Astrocyte (in vitro differentiated cells and primary cell): ENCODE measurements at regions not wholly inside any gene's neighbourhood (a gene's known extent, or its start where the extent isn't known, plus 50 kb on each side); places are given as distances from the start of the nearest gene placed in this dataset.

Source experiments
- DNase-seq: peaks from one replicate; pipeline ENCODE4 v3.0.0-alpha.2; 2010; ENCODE audit warnings: low read depth
- FAIRE-seq: peaks from 2 replicates; lab custom pipeline; 2011; peaks lifted over from hg19 to GRCh38; lab: Jason Lieb, UNC
- H2AFZ ChIP-seq: 2 replicates; pipeline ENCODE4 v1.6.0; 2012; ENCODE audit warnings: low read depth, low read length, inconsistent platforms
- H3K27ac ChIP-seq: 2 replicates; pipeline ENCODE4 v1.5.1; 2011; ENCODE audit warnings: low read depth, low read length, inconsistent platforms
- H3K27me3 ChIP-seq: 2 replicates; pipeline ENCODE4 v1.6.0; 2011; ENCODE audit warnings: low read length, inconsistent platforms; ENCODE audit not compliant: insufficient read depth
- H3K36me3 ChIP-seq: 2 replicates; pipeline ENCODE4 v1.5.1; 2011; ENCODE audit warnings: low read length, inconsistent platforms; ENCODE audit not compliant: insufficient read depth
- H3K4me1 ChIP-seq: 2 replicates; pipeline ENCODE4 v1.5.1; 2011; ENCODE audit warnings: low read length, inconsistent platforms; ENCODE audit not compliant: insufficient read depth
- H3K4me2 ChIP-seq: 2 replicates; pipeline ENCODE4 v1.6.0; 2012; ENCODE audit warnings: low read length, inconsistent platforms
- H3K4me3 ChIP-seq: 2 replicates; pipeline ENCODE4 v1.5.1; 2011; ENCODE audit warnings: low read depth, mild to moderate bottlenecking, low read length, inconsistent platforms; ENCODE audit not compliant: insufficient read depth
- H3K79me2 ChIP-seq: 2 replicates; pipeline ENCODE4 v1.6.0; 2012; ENCODE audit warnings: mild to moderate bottlenecking, low read length, inconsistent platforms; ENCODE audit not compliant: insufficient read depth
- H3K9ac ChIP-seq: 2 replicates; pipeline ENCODE4 v1.6.0; 2012; ENCODE audit warnings: mild to moderate bottlenecking, low read length, inconsistent platforms
- H3K9me3 ChIP-seq: 2 replicates; pipeline ENCODE4 v1.5.1; 2012; ENCODE audit warnings: low read depth, mild to moderate bottlenecking, low read length, inconsistent platforms; ENCODE audit not compliant: insufficient read depth
- H4K20me1 ChIP-seq: 2 replicates; pipeline ENCODE4 v1.6.0; 2012; ENCODE audit warnings: low read length, inconsistent platforms; ENCODE audit not compliant: insufficient read depth
- H3K27ac Mint-ChIP-seq: one replicate; pipeline ENCODE4 v1.8.0; 2021; ENCODE audit warnings: mild to moderate bottlenecking, mixed read lengths; ENCODE audit not compliant: unreplicated experiment
- H3K27me3 Mint-ChIP-seq: one replicate; pipeline ENCODE4 v1.8.0; 2021; ENCODE audit warnings: low read depth, mixed read lengths; ENCODE audit not compliant: unreplicated experiment
- H3K36me3 Mint-ChIP-seq: one replicate; pipeline ENCODE4 v1.8.0; 2021; ENCODE audit warnings: low read depth, mixed read lengths; ENCODE audit not compliant: unreplicated experiment
- H3K4me1 Mint-ChIP-seq: one replicate; pipeline ENCODE4 v1.8.0; 2021; ENCODE audit warnings: low read depth, mixed read lengths; ENCODE audit not compliant: unreplicated experiment
- H3K4me3 Mint-ChIP-seq: one replicate; pipeline ENCODE4 v1.8.0; 2021; ENCODE audit warnings: mild to moderate bottlenecking, moderate library complexity, mixed read lengths; ENCODE audit not compliant: unreplicated experiment
- H3K9me3 Mint-ChIP-seq: one replicate; pipeline ENCODE4 v1.8.0; 2021; ENCODE audit warnings: mild to moderate bottlenecking, mixed read lengths; ENCODE audit not compliant: unreplicated experiment
- EZH2 ChIP-seq: IDR thresholded peaks from 2 replicates; pipeline ENCODE4 v1.6.1; 2012; ENCODE audit warnings: mild to moderate bottlenecking, low read length, inconsistent platforms; ENCODE audit not compliant: insufficient read depth
- TF ChIP-seq, protein P1 (sequence below): IDR thresholded peaks from 2 replicates; pipeline ENCODE4 v1.5.1; 2011; ENCODE audit warnings: low read depth, mild to moderate bottlenecking, inconsistent platforms, low read length, moderate library complexity; ENCODE audit not compliant: insufficient read depth

- Mint-ChIP-seq H3K4me3 (no peak overlapping the region), H3K27ac (no peak overlapping the region), H3K36me3 (no peaks in the 10 kb centered on the region), H3K27me3 (peaks cover 8% of the 10 kb centered on the region), H3K4me1 (no peaks in the 10 kb centered on the region), H3K9me3 (no peaks in the 10 kb centered on the region)
- H2AFZ ChIP-seq, result no peak overlapping the region
- no peaks in the 10 kb centered on the region for H3K27me3 ChIP-seq
- H3K9me3 ChIP-seq, result no peaks in the 10 kb centered on the region
- no peak overlapping the region for H3K4me3 ChIP-seq
- no peak overlapping the region for H3K9ac ChIP-seq
- H4K20me1 ChIP-seq, result no peaks in the 10 kb centered on the region
- H3K4me2 ChIP-seq, result no peak overlapping the region
- DNase-seq (no peak), FAIRE-seq (no peak)
- no peak overlapping the region for H3K27ac ChIP-seq
- no peaks in the 10 kb centered on the region for H3K79me2 ChIP-seq
- no peaks in the 10 kb centered on the region for H3K36me3 ChIP-seq
- TF ChIP-seq, protein P1, sequence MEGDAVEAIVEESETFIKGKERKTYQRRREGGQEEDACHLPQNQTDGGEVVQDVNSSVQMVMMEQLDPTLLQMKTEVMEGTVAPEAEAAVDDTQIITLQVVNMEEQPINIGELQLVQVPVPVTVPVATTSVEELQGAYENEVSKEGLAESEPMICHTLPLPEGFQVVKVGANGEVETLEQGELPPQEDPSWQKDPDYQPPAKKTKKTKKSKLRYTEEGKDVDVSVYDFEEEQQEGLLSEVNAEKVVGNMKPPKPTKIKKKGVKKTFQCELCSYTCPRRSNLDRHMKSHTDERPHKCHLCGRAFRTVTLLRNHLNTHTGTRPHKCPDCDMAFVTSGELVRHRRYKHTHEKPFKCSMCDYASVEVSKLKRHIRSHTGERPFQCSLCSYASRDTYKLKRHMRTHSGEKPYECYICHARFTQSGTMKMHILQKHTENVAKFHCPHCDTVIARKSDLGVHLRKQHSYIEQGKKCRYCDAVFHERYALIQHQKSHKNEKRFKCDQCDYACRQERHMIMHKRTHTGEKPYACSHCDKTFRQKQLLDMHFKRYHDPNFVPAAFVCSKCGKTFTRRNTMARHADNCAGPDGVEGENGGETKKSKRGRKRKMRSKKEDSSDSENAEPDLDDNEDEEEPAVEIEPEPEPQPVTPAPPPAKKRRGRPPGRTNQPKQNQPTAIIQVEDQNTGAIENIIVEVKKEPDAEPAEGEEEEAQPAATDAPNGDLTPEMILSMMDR, result no peak
- no peak for TF ChIP-seq EZH2
- H3K4me1 ChIP-seq, result no peaks in the 10 kb centered on the region
Observed at GRCh38 chr16:7820816-7821215, 488.2 kb downstream of the RBFOX1 start.

- Mint-ChIP-seq H3K4me1 (no peaks in the 10 kb centered on the region), H3K27ac (no peak overlapping the region), H3K27me3 (no peaks in the 10 kb centered on the region), H3K36me3 (no peaks in the 10 kb centered on the region), H3K4me3 (no peak overlapping the region), H3K9me3 (no peaks in the 10 kb centered on the region)
- DNase-seq, result no peak
- Histone ChIP-seq H3K4me2 (no peak overlapping the region), H3K36me3 (no peaks in the 10 kb centered on the region), H3K9ac (no peak overlapping the region), H3K4me3 (no peak overlapping the region), H3K4me1 (no peaks in the 10 kb centered on the region), H3K27me3 (no peaks in the 10 kb centered on the region), H3K9me3 (no peaks in the 10 kb centered on the region), H4K20me1 (no peaks in the 10 kb centered on the region), H2AFZ (no peak overlapping the region), H3K27ac (no peak overlapping the region), H3K79me2 (no peaks in the 10 kb centered on the region)
- TF ChIP-seq, protein P1, result no peak
- TF ChIP-seq EZH2, result no peak
- FAIRE-seq, result no peak
Observed at GRCh38 chr16:7805686-7806396, 473.2 kb downstream of the RBFOX1 start.

GRCh38 chr16:7804635-7805195 is 472.1 kb downstream of the RBFOX1 start:
- no peaks in the 10 kb centered on the region for H3K36me3 ChIP-seq
- H3K27me3 ChIP-seq, result no peaks in the 10 kb centered on the region
- no peaks in the 10 kb centered on the region for H3K9me3 ChIP-seq
- no peak overlapping the region for H3K9ac ChIP-seq
- no peak overlapping the region for H3K27ac Mint-ChIP-seq
- H4K20me1 ChIP-seq, result no peaks in the 10 kb centered on the region
- H3K4me3 ChIP-seq, result no peak overlapping the region
- H2AFZ ChIP-seq, result no peak overlapping the region
- no peaks in the 10 kb centered on the region for H3K4me1 ChIP-seq
- DNase-seq (no peak), FAIRE-seq (no peak)
- no peak overlapping the region for H3K4me2 ChIP-seq
- no peaks in the 10 kb centered on the region for H3K4me1 Mint-ChIP-seq
- H3K79me2 ChIP-seq, result no peaks in the 10 kb centered on the region
- no peak overlapping the region for H3K27ac ChIP-seq
- no peaks in the 10 kb centered on the region for H3K9me3 Mint-ChIP-seq
- no peaks in the 10 kb centered on the region for H3K27me3 Mint-ChIP-seq
- no peak for TF ChIP-seq EZH2
- TF ChIP-seq, protein P1, result no peak
- H3K4me3 Mint-ChIP-seq, result no peak overlapping the region
- no peaks in the 10 kb centered on the region for H3K36me3 Mint-ChIP-seq
